Keratinocyte (primary cell): ENCODE measurements at regions not wholly inside any gene's neighbourhood (a gene's known extent, or its start where the extent isn't known, plus 50 kb on each side); places are given as distances from the start of the nearest gene placed in this dataset.

Source experiments
- EZH2 ChIP-seq: IDR thresholded peaks from one replicate; pipeline ENCODE4 v1.6.1; 2012; ENCODE audit warnings: inconsistent platforms, mild to moderate bottlenecking, low read length, moderate library complexity
- TF ChIP-seq, protein P1 (sequence below), 3 experiments: IDR thresholded peaks in 1 of 3; conservative IDR thresholded peaks in 1 of 3; optimal IDR thresholded peaks in 1 of 3; 2 replicates in 2 of 3; 3 replicates in 1 of 3; pipeline versions ENCODE3 to v1.5.1; 2011; ENCODE audit warnings: low read length in 3 of 3, mild to moderate bottlenecking in 3 of 3, moderate library complexity in 2 of 3, control low read depth in 1 of 3, inconsistent platforms in 1 of 3; ENCODE audit not compliant: insufficient read depth in 2 of 3; ENCODE audit errors: extremely low read depth in 1 of 3

DNA sequence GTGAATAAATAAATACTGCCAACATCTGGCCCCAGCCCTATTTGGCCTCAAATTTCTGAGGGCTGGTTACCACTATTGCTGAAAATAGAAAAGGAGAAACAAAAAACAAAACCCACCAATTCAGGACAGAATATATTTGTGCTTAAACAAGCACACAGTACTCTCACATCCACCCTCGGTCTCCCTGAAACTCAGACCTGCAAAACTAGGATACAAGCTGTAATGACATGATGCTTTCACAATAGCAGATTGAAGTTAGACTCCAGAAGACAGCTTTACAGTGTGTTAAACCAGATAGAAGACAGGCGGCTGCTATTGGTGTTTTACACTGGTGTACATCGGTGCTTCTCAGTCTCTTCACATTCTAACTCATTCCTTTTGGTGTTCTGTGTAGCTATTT lies 214.9 kb upstream of the DMRT1 start:
- TF ChIP-seq, protein P1, sequence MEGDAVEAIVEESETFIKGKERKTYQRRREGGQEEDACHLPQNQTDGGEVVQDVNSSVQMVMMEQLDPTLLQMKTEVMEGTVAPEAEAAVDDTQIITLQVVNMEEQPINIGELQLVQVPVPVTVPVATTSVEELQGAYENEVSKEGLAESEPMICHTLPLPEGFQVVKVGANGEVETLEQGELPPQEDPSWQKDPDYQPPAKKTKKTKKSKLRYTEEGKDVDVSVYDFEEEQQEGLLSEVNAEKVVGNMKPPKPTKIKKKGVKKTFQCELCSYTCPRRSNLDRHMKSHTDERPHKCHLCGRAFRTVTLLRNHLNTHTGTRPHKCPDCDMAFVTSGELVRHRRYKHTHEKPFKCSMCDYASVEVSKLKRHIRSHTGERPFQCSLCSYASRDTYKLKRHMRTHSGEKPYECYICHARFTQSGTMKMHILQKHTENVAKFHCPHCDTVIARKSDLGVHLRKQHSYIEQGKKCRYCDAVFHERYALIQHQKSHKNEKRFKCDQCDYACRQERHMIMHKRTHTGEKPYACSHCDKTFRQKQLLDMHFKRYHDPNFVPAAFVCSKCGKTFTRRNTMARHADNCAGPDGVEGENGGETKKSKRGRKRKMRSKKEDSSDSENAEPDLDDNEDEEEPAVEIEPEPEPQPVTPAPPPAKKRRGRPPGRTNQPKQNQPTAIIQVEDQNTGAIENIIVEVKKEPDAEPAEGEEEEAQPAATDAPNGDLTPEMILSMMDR (optimal IDR thresholded peaks at IDR 0.05 in 1 of 3, IDR thresholded peaks at IDR 0.05 in 1 of 3, conservative IDR thresholded peaks at IDR 0.05 in 1 of 3; ENCODE audit: extremely low read depth in 1 of 3, insufficient read depth in 2 of 3, low read length in 3 of 3) = no peak
- no peak for TF ChIP-seq EZH2
